ENCODE measurements at regions not wholly inside any gene's neighbourhood (a gene's known extent, or its start where the extent isn't known, plus 50 kb on each side); places are given as distances from the start of the nearest gene placed in this dataset.

DNA sequence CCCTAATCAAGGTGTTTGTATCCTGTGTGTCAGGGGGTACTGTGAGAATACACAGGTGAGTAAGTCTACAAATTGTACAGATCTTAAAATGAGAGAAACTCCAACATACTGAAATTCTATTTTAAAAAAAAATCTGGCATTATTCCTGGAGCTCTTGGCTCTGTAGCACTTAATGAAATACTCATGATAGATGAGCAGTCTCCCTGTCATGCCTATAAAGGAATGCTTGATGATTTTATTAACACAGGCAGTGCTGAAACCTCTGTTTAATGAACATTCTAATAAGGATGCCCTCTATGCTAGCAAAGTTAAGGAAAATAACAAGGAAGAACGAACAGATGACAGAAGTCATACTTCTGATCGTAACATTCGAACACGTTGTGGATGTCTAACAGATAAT lies 233.9 kb upstream of the NEGR1 start:
- WGBS (ENCODE audit: missing lambda C conversion rate): 54% methylated on average over 4 of the region's 4 CpGs

DNA sequence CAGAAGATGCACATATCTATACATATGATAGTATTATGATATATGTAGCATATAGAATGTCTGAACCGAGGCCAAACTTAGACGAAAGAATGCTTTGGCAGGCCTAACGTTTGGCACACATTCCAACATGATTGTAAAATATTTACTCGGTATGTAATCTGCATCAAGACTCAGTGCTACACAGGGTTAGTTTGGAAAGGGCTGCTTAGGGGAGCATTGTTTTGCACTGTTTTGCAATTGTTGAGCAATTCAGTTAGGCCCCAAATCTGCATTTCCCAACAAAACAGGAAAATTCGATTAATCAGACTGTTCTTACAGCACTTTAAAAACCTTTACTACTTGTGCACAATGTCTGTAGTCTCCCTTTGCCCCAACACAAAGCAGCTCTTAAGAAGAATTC lies 216.0 kb upstream of the NEGR1 start:
- Histone ChIP-seq H3K4me3 (no peak overlapping the region), H3K4me1 (no peaks in the 10 kb centered on the region), H3K27ac (no peak overlapping the region), H3K4me2 (no peak overlapping the region), H3K9me3 (no peaks in the 10 kb centered on the region)
- TF ChIP-seq PBX3 (IDR thresholded peaks at IDR 0.05): no peak
- TF ChIP-seq RAD21 (conservative IDR thresholded peaks at IDR 0.05 in 1 of 2, IDR thresholded peaks at IDR 0.05 in 1 of 2): no peak
- TF ChIP-seq HDAC2 (IDR thresholded peaks at IDR 0.05): no peak
- no peak for TF ChIP-seq EHF (CRISPR knock-in tag; IDR thresholded peaks at IDR 0.05)
- no peak for TF ChIP-seq CEBPB (IDR thresholded peaks at IDR 0.05)
- no peak for TF ChIP-seq CBX8 (IDR thresholded peaks at IDR 0.05)
- no peak for TF ChIP-seq EHMT2 (IDR thresholded peaks at IDR 0.05; ENCODE audit: low read depth)
- TF ChIP-seq, protein P1, sequence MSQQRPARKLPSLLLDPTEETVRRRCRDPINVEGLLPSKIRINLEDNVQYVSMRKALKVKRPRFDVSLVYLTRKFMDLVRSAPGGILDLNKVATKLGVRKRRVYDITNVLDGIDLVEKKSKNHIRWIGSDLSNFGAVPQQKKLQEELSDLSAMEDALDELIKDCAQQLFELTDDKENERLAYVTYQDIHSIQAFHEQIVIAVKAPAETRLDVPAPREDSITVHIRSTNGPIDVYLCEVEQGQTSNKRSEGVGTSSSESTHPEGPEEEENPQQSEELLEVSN (IDR thresholded peaks at IDR 0.05; ENCODE audit: borderline replicate concordance, low read depth): no peak
- TF ChIP-seq POLR2A (IDR thresholded peaks at IDR 0.05; ENCODE audit: low read length): no peak
- no peak for TF ChIP-seq FOXS1 (CRISPR knock-in tag; IDR thresholded peaks at IDR 0.05)
- TF ChIP-seq, protein P2, sequence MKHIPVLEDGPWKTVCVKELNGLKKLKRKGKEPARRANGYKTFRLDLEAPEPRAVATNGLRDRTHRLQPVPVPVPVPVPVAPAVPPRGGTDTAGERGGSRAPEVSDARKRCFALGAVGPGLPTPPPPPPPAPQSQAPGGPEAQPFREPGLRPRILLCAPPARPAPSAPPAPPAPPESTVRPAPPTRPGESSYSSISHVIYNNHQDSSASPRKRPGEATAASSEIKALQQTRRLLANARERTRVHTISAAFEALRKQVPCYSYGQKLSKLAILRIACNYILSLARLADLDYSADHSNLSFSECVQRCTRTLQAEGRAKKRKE (CRISPR knock-in tag; IDR thresholded peaks at IDR 0.05; ENCODE audit: low read depth): no peak
- CTCF ChIA-PET: no interaction called here
- ATAC-seq: no peak
- WGBS (ENCODE audit: missing lambda C conversion rate): 0% methylated on average over 5 of the region's 5 CpGs
- FAIRE-seq: no peak
- DNase-seq (ENCODE audit: low read depth in 1 of 2, low spot score in 1 of 2): no peak
- POLR2A ChIA-PET: no interaction called here

More for the DNA sequence above, 233.9 kb upstream of the NEGR1 start:
- Histone ChIP-seq H3K4me1 (no peaks in the 10 kb centered on the region), H3K9me3 (no peaks in the 10 kb centered on the region), H3K27ac (no peak overlapping the region), H3K4me3 (no peak overlapping the region), H3K4me2 (no peak overlapping the region)
- TF ChIP-seq RAD21 (conservative IDR thresholded peaks at IDR 0.05 in 1 of 2, IDR thresholded peaks at IDR 0.05 in 1 of 2) (no peak), FOXS1 (CRISPR knock-in tag; IDR thresholded peaks at IDR 0.05) (no peak), EP300 (IDR thresholded peaks at IDR 0.05) (no peak), FOSL2 (IDR thresholded peaks at IDR 0.05) (no peak), FOSL2 (CRISPR knock-in tag; IDR thresholded peaks at IDR 0.05) (no peak), ELK1 (IDR thresholded peaks at IDR 0.05; ENCODE audit: low read depth, low read length) (no peak)
- TF ChIP-seq, protein P2 (CRISPR knock-in tag; IDR thresholded peaks at IDR 0.05; ENCODE audit: low read depth): no peak
- no peak for DNase-seq (ENCODE audit: low read depth in 1 of 2, low spot score in 1 of 2)
- ChIA-PET CTCF (no interaction called here), POLR2A (no interaction called here)
- no peak for ATAC-seq
- no peak for FAIRE-seq

DNA sequence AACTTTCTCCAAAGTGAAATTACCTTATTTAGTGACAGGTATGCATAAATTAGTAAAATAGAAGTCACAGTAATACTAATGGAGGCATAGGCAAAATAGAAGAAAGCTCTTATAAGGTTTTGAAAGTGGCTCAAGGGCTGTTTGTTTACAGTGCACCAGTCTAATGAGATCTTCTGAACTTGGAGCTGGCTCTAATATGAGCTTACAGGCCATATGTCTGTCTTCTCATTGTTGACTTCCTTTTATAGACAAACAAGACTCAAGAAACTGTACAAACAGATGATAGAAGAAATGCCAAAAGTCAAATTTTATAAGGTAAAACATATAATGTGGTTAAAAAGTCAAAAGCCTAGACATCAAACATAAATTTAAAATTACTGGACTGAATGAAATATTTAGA lies 207.5 kb upstream of the NEGR1 start:
- Histone ChIP-seq H3K4me3 (no peak overlapping the region), H3K4me2 (no peak overlapping the region), H3K9me3 (no peaks in the 10 kb centered on the region), H3K27ac (no peak overlapping the region), H3K4me1 (no peaks in the 10 kb centered on the region)
- POLR2A ChIA-PET: no interaction called here
- no peak for DNase-seq (ENCODE audit: low read depth in 1 of 2, low spot score in 1 of 2)
- no peak for FAIRE-seq
- ATAC-seq: no peak
- CTCF ChIA-PET: no interaction called here
- no peak for TF ChIP-seq ZC3H11A (IDR thresholded peaks at IDR 0.05)
- TF ChIP-seq, protein P3, sequence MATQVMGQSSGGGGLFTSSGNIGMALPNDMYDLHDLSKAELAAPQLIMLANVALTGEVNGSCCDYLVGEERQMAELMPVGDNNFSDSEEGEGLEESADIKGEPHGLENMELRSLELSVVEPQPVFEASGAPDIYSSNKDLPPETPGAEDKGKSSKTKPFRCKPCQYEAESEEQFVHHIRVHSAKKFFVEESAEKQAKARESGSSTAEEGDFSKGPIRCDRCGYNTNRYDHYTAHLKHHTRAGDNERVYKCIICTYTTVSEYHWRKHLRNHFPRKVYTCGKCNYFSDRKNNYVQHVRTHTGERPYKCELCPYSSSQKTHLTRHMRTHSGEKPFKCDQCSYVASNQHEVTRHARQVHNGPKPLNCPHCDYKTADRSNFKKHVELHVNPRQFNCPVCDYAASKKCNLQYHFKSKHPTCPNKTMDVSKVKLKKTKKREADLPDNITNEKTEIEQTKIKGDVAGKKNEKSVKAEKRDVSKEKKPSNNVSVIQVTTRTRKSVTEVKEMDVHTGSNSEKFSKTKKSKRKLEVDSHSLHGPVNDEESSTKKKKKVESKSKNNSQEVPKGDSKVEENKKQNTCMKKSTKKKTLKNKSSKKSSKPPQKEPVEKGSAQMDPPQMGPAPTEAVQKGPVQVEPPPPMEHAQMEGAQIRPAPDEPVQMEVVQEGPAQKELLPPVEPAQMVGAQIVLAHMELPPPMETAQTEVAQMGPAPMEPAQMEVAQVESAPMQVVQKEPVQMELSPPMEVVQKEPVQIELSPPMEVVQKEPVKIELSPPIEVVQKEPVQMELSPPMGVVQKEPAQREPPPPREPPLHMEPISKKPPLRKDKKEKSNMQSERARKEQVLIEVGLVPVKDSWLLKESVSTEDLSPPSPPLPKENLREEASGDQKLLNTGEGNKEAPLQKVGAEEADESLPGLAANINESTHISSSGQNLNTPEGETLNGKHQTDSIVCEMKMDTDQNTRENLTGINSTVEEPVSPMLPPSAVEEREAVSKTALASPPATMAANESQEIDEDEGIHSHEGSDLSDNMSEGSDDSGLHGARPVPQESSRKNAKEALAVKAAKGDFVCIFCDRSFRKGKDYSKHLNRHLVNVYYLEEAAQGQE (IDR thresholded peaks at IDR 0.05): no peak
- TF ChIP-seq CTCF (IDR thresholded peaks at IDR 0.05): no peak
- TF ChIP-seq ZNF302 (CRISPR knock-in tag; IDR thresholded peaks at IDR 0.05): no peak
- no peak for TF ChIP-seq EHF (CRISPR knock-in tag; IDR thresholded peaks at IDR 0.05)
- TF ChIP-seq NPAS2 (CRISPR knock-in tag; IDR thresholded peaks at IDR 0.05; ENCODE audit: borderline replicate concordance): no peak
- no peak for TF ChIP-seq RFX5 (IDR thresholded peaks at IDR 0.05)
- TF ChIP-seq CBX2 (IDR thresholded peaks at IDR 0.05; ENCODE audit: borderline replicate concordance, low read depth): no peak
- no peak for TF ChIP-seq ZSCAN20 (CRISPR knock-in tag; IDR thresholded peaks at IDR 0.05)
- no peak for TF ChIP-seq BCL3 (IDR thresholded peaks at IDR 0.05)
